Ovary (tissue), 7 donors: ENCODE measurements at regions not wholly inside any gene's neighbourhood (a gene's known extent, or its start where the extent isn't known, plus 50 kb on each side); places are given as distances from the start of the nearest gene placed in this dataset.

Experiments used
- DNase-seq, 5 donors: peaks; one replicate each; pipeline ENCODE4 v3.0.0-alpha.2; 2019 to 2020
- H3K27ac ChIP-seq, 2 donors: fragments of 200-600 bp; one replicate each; pipeline versions ENCODE4 v1.5.1 to v1.8.0; 2019 to 2022
- H3K27me3 ChIP-seq: fragments of 200-600 bp; one replicate; pipeline ENCODE4 v1.8.0; 2022
- H3K36me3 ChIP-seq: fragments of 200-600 bp; sonication (generic); one replicate; pipeline ENCODE4 v1.5.1; 2019
- H3K4me1 ChIP-seq: one replicate; pipeline ENCODE4 v1.8.1; 2013; ENCODE audit warnings: mild to moderate bottlenecking, moderate library complexity; ENCODE audit not compliant: insufficient read depth
- H3K4me3 ChIP-seq: fragments of 200-600 bp; sonication (generic); one replicate; pipeline ENCODE4 v1.5.1; 2017
- H3K9me3 ChIP-seq, 2 donors: fragments of 200-600 bp in 1 of 2; sonication (generic) in 1 of 2; one replicate each; pipeline versions ENCODE4 v1.5.1 to v1.8.1; 2013 to 2019; ENCODE audit warnings: mild to moderate bottlenecking in 1 of 2, moderate library complexity in 1 of 2
- EP300 ChIP-seq: sonication (generic); formaldehyde crosslinking; IDR thresholded peaks from one replicate; pipeline ENCODE4 v1.6.1; 2017; ENCODE audit warnings: antibody characterized with exemption
- POLR2A ChIP-seq: fragments of 450-650 bp; IDR thresholded peaks from one replicate; pipeline ENCODE4 v1.6.1; 2017; ENCODE audit warnings: antibody characterized with exemption, mild to moderate bottlenecking, moderate library complexity
- WGBS, 3 donors: extraction: QIAGEN DNeasy Blood & Tissue Kit in 1 of 3; methylation state at CpG; one replicate each; pipeline versions ENCODE4 v1.1.5 to v1.1.7; 2013 to 2017; 5-methylcytosine and 5-hydroxymethylcytosine counted together
- intact Hi-C, 4 donors: fragments of 100-400 bp; cut with DNase I; formaldehyde crosslinking; loops; one replicate each; pipeline versions ENCODE4 v1.11.0 to v1.15.1; 2022 to 2023
- TF ChIP-seq, protein P1 (sequence below), 3 donors: fragments of 450-650 bp in 2 of 3; fragments of 200-600 bp in 1 of 3; IDR thresholded peaks; one replicate each; pipeline versions ENCODE4 v1.5.1 to v1.8.0; 2016 to 2022; ENCODE audit warnings: antibody characterized with exemption in 3 of 3, mild to moderate bottlenecking in 1 of 3
- donor health status: DM: no; HTN: no; CAD: no; lungs with moderate emphysema.
- donor health status: DM: no; HTN: no; CAD: no.
- donor health status: Bipolar disorder and iron deficiency.
- donor health status: DM: no; HTN: no; CAD: no.
- donor health status: DM: yes; HTN: yes; CAD: no.

DNA sequence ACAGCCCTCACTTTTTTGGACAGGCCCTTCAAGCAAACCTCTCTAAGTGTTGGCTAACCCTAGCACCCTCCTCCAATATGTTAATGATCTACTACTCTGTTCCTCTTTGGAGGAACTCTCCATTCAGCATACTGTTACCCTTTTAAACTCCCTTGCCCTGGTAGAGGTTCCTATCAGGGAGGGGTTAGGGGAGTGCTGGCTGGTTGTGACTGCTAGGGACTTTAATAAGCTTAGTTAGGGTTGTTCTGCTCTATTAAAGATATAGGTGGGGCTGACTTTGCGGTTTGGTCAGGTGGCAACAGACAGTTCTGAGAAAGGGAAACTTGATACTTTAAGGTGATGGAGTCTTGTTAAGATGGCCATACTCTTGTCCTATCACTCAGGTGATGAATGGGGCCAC lies 301.5 kb upstream of the FBXO33 start:
- H3K27me3 ChIP-seq = no peaks in the 10 kb centered on the region
- no peak overlapping the region for H3K4me3 ChIP-seq
- intact Hi-C loops = no loop called here
- 98 to 100% (median 100%) methylated on average over 1 of the region's 1 CpG for WGBS, 3 donors
- no peak overlapping the region for H3K27ac ChIP-seq
- no peaks in the 10 kb centered on the region for H3K9me3 ChIP-seq
- no peaks in the 10 kb centered on the region for H3K36me3 ChIP-seq
- H3K4me1 ChIP-seq = no peaks in the 10 kb centered on the region
- no peak for DNase-seq
- TF ChIP-seq EP300 (no peak), POLR2A (no peak)
- TF ChIP-seq, protein P1, sequence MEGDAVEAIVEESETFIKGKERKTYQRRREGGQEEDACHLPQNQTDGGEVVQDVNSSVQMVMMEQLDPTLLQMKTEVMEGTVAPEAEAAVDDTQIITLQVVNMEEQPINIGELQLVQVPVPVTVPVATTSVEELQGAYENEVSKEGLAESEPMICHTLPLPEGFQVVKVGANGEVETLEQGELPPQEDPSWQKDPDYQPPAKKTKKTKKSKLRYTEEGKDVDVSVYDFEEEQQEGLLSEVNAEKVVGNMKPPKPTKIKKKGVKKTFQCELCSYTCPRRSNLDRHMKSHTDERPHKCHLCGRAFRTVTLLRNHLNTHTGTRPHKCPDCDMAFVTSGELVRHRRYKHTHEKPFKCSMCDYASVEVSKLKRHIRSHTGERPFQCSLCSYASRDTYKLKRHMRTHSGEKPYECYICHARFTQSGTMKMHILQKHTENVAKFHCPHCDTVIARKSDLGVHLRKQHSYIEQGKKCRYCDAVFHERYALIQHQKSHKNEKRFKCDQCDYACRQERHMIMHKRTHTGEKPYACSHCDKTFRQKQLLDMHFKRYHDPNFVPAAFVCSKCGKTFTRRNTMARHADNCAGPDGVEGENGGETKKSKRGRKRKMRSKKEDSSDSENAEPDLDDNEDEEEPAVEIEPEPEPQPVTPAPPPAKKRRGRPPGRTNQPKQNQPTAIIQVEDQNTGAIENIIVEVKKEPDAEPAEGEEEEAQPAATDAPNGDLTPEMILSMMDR (IDR thresholded peaks at IDR 0.05) = no peak

DNA sequence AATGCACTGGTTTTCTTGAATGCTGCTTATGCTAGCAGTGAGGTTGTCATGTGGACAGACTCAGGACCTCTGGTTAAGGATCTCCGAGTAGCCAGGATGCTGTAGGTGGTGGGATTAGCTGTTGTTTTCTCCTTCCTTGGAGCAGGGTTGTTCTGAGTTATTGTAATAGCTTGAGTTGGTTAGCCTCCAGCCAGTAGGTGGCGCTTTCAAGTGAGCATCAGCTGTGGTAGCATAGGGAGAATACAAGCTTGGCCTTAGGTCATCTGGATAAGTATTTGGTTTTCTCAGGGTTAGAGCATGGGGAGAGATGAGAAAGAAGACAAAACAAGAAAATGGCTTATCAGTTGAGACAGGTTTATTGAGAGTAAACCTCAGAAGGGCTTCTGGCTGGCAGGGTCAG lies 299.7 kb upstream of the FBXO33 start:
- Histone ChIP-seq H3K4me3 (no peak overlapping the region), H3K36me3 (no peaks in the 10 kb centered on the region), H3K9me3 (no peaks in the 10 kb centered on the region), H3K27me3 (no peaks in the 10 kb centered on the region), H3K4me1 (no peaks in the 10 kb centered on the region), H3K27ac (no peak overlapping the region)
- intact Hi-C loops = no loop called here
- TF ChIP-seq EP300 (no peak), POLR2A (no peak)
- TF ChIP-seq, protein P1 (IDR thresholded peaks at IDR 0.05) = no peak
- WGBS, 3 donors = 64 to 82% (median 78%) methylated on average over 2 of the region's 2 CpGs
- DNase-seq = no peak

DNA sequence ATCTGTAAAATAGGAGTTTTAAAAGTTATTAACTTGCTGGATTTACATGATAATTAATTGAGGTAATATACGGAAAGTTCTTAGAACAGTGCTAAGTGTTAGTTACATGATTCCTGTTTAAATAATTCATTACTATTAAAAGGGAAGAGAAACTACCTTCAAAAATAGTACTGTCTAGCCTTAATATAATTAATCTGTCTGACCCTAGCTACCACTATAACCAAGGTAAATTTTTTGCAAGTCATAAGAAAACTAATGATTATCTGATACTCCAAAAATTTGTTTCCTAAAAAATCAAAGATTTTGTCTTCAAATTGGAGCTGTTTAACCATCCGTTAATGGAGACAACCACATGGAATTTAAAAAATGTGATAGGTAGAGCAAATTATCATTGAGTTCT lies 294.3 kb upstream of the FBXO33 start:
- intact Hi-C loops = no loop called here
- DNase-seq = no peak
- Histone ChIP-seq H3K9me3 (no peaks in the 10 kb centered on the region), H3K36me3 (no peaks in the 10 kb centered on the region), H3K4me3 (no peak overlapping the region), H3K27ac (no peak overlapping the region), H3K4me1 (no peaks in the 10 kb centered on the region), H3K27me3 (no peaks in the 10 kb centered on the region)
- TF ChIP-seq, protein P1 (IDR thresholded peaks at IDR 0.05) = no peak
- no peak for TF ChIP-seq EP300
- TF ChIP-seq POLR2A = no peak
- 54 to 79% (median 62%) methylated on average over 2 of the region's 2 CpGs for WGBS, 3 donors

DNA sequence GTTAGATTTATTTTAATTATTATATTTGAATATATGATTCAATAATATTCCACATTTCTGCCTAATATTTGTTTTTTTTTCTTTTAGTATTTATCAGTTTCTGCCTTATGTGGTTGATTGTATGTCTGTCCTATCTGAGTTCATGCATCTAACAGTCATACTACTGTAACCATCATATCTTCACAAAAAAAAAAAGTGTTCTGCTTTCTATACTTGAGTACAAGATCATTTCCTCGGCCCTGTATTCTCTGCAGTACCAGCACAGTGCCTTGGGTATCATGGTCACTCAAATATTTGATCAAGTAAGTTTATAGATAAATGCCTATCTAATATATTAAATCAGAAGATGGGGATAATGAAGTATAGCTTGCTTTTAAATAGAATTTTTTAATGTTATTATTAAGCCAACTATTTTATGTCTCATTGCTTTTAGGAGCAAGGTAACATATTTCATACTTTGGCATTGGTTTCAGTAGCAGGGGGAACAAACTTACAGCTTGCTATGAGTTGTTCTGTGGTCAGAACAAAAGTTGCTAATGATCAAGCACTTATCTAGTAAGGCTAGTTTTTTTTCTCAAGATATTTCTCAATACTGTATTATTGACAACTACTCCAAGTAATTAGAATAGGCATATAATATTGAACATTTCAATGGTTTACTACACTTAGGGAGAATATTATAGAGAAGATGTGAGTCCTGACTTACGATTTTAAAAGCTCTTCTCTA lies 290.5 kb upstream of the FBXO33 start:
- Histone ChIP-seq H3K27ac (no peak overlapping the region), H3K4me1 (no peaks in the 10 kb centered on the region), H3K27me3 (no peaks in the 10 kb centered on the region), H3K36me3 (no peaks in the 10 kb centered on the region), H3K4me3 (no peak overlapping the region), H3K9me3 (no peaks in the 10 kb centered on the region)
- no peak for DNase-seq
- 65 to 82% (median 76%) methylated on average over 2 of the region's 2 CpGs for WGBS, 3 donors
- TF ChIP-seq POLR2A (no peak), EP300 (no peak)
- TF ChIP-seq, protein P1 (IDR thresholded peaks at IDR 0.05) = no peak
- intact Hi-C loops = no loop called here
